IMR-90 (cell line): ENCODE measurements at regions not wholly inside any gene's neighbourhood (a gene's known extent, or its start where the extent isn't known, plus 50 kb on each side); places are given as distances from the start of the nearest gene placed in this dataset.

Source experiments
- ATAC-seq: fragments of 200-7000 bp; cut with Tn5 transposase; 2 replicates; pipeline ENCODE4 v1.9.1; 2020; ENCODE audit warnings: low read depth, mild to moderate bottlenecking, moderate library complexity
- BruUV-seq: library from RNA; stranded (reverse); fragments of 400-500 nt; replicated peaks from 2 replicates; lab custom pipeline; 2021; lab: Mats Ljungman, UMichigan
- CTCF ChIA-PET: fragments of 300-600 bp; formaldehyde crosslinking; extraction: SDS; loops from one replicate; lab custom pipeline; 2021; ENCODE audit warnings: antibody characterized with exemption; lab: Yijun Ruan, JAX
- POLR2A ChIA-PET: fragments of 300-600 bp; sonication (Branson Sonifier 250); formaldehyde crosslinking; loops from one replicate; lab custom pipeline; 2022; ENCODE audit warnings: antibody characterized with exemption; ENCODE audit not compliant: unreplicated experiment; lab: Charles Lee
- DNase-seq: peaks from one replicate; pipeline ENCODE4 v3.0.0; 2013
- H2AFZ ChIP-seq: replicated peaks from 2 replicates; pipeline ENCODE3; 2013; ENCODE audit warnings: low read length, mild to moderate bottlenecking; ENCODE audit not compliant: poor library complexity
- H2AK5ac ChIP-seq: 2 replicates; pipeline ENCODE4 v1.6.1; 2013; ENCODE audit warnings: low read depth, low read length, inconsistent platforms
- H2AK9ac ChIP-seq: replicated peaks from 2 replicates; pipeline ENCODE3; 2013; ENCODE audit warnings: mild to moderate bottlenecking, low read depth, low read length, moderate library complexity; ENCODE audit not compliant: poor library complexity
- H2BK120ac ChIP-seq: 2 replicates; pipeline ENCODE4 v1.6.1; 2013; ENCODE audit warnings: low read depth, low read length, inconsistent platforms
- H2BK15ac ChIP-seq: 3 replicates; pipeline ENCODE4 v1.6.1; 2013; ENCODE audit warnings: low read depth, low read length, inconsistent platforms
- H2BK20ac ChIP-seq: 2 replicates; pipeline ENCODE4 v1.6.1; 2013; ENCODE audit warnings: low read depth, mild to moderate bottlenecking, inconsistent platforms, low read length, moderate library complexity
- H2BK5ac ChIP-seq: 2 replicates; pipeline ENCODE4 v1.6.1; 2013; ENCODE audit warnings: mild to moderate bottlenecking, low read depth, low read length, inconsistent platforms; ENCODE audit not compliant: poor library complexity, severe bottlenecking
- H3K14ac ChIP-seq: replicated peaks from 2 replicates; pipeline ENCODE4 v1.6.1; 2013; ENCODE audit warnings: low read depth, low read length, inconsistent platforms
- H3K18ac ChIP-seq: 2 replicates; pipeline ENCODE4 v1.6.1; 2013; ENCODE audit warnings: low read depth, low read length, control low read depth
- H3K23ac ChIP-seq: 2 replicates; pipeline ENCODE4 v1.6.1; 2013; ENCODE audit warnings: low read depth, low read length, inconsistent platforms
- H3K27ac ChIP-seq: 2 replicates; pipeline ENCODE4 v1.5.1; 2013; ENCODE audit warnings: mild to moderate bottlenecking, control low read depth, low read length; ENCODE audit not compliant: insufficient read depth
- H3K27me3 ChIP-seq: 2 replicates; pipeline ENCODE4 v1.6.1; 2013; ENCODE audit warnings: low read length; ENCODE audit not compliant: control insufficient read depth, insufficient read depth
- H3K36me3 ChIP-seq: 2 replicates; pipeline ENCODE4 v1.6.1; 2013; ENCODE audit warnings: low read length, mixed read lengths; ENCODE audit not compliant: control insufficient read depth, insufficient read depth
- H3K4ac ChIP-seq: 2 replicates; pipeline ENCODE4 v1.6.1; 2013; ENCODE audit warnings: low read depth, low read length, inconsistent platforms
- H3K4me1 ChIP-seq: 2 replicates; pipeline ENCODE4 v1.6.1; 2013; ENCODE audit warnings: low read length, mixed read lengths; ENCODE audit not compliant: control insufficient read depth, insufficient read depth
- H3K4me2 ChIP-seq: 2 replicates; pipeline ENCODE4 v1.6.1; 2013; ENCODE audit warnings: low read depth, mild to moderate bottlenecking, control low read depth, low read length, moderate library complexity
- H3K4me3 ChIP-seq: 2 replicates; pipeline ENCODE4 v1.5.1; 2013; ENCODE audit warnings: low read depth, mild to moderate bottlenecking, control low read depth, low read length, moderate library complexity; ENCODE audit not compliant: insufficient read depth
- H3K56ac ChIP-seq: 2 replicates; pipeline ENCODE4 v1.6.1; 2013; ENCODE audit warnings: low read length, inconsistent platforms; ENCODE audit not compliant: insufficient read depth; ENCODE audit errors: extremely low read depth
- H3K79me1 ChIP-seq, 2 experiments: 2 replicates each; pipeline ENCODE4 v1.6.1; 2013; ENCODE audit warnings: low read length in 2 of 2, inconsistent platforms in 1 of 2, low read depth in 1 of 2
- H3K9ac ChIP-seq: 2 replicates; pipeline ENCODE4 v1.6.1; 2013; ENCODE audit warnings: low read depth, low read length, control low read depth
- H3K9me1 ChIP-seq: 2 replicates; pipeline ENCODE4 v1.6.1; 2013; ENCODE audit warnings: low read length, inconsistent platforms; ENCODE audit not compliant: insufficient read depth
- H3K9me3 ChIP-seq: 2 replicates; pipeline ENCODE4 v1.6.1; 2013; ENCODE audit warnings: low read length; ENCODE audit not compliant: control insufficient read depth, insufficient read depth
- H4K20me1 ChIP-seq: 2 replicates; pipeline ENCODE4 v1.6.1; 2013; ENCODE audit warnings: low read length, inconsistent platforms; ENCODE audit not compliant: insufficient read depth
- H4K5ac ChIP-seq: 2 replicates; pipeline ENCODE4 v1.6.1; 2013; ENCODE audit warnings: mild to moderate bottlenecking, low read depth, low read length, control low read depth
- H4K8ac ChIP-seq, 2 experiments: 2 replicates each; pipeline ENCODE4 v1.6.1; 2013; ENCODE audit warnings: low read depth in 2 of 2, low read length in 2 of 2, control low read depth in 1 of 2, inconsistent platforms in 1 of 2
- H4K91ac ChIP-seq: 2 replicates; pipeline ENCODE4 v1.6.1; 2013; ENCODE audit warnings: low read depth, low read length, inconsistent platforms; ENCODE audit not compliant: insufficient read depth
- BHLHE40 ChIP-seq: fragments of 150-350 bp; IDR thresholded peaks from 2 replicates; pipeline ENCODE4 v1.6.1; 2016; ENCODE audit warnings: mild to moderate bottlenecking, low read depth, low read length
- CEBPB ChIP-seq: IDR thresholded peaks from 2 replicates; pipeline ENCODE4 v1.6.1; 2012; ENCODE audit warnings: low read depth, low read length, improper control_type of control experiment
- CHD1 ChIP-seq: IDR thresholded peaks from 2 replicates; pipeline ENCODE4 v1.6.1; 2012; ENCODE audit warnings: low read depth, low read length, improper control_type of control experiment
- ELK1 ChIP-seq: fragments of 150-350 bp; IDR thresholded peaks from 2 replicates; pipeline ENCODE4 v1.6.1; 2016; ENCODE audit warnings: low read depth, mild to moderate bottlenecking, low read length, moderate library complexity, borderline replicate concordance
- FOS ChIP-seq: fragments of 150-350 bp; IDR thresholded peaks from 2 replicates; pipeline ENCODE4 v1.6.1; 2016; ENCODE audit warnings: low read depth, low read length
- MAFK ChIP-seq: IDR thresholded peaks from 2 replicates; pipeline ENCODE4 v1.6.1; 2012; ENCODE audit warnings: low read depth, low read length, improper control_type of control experiment
- MAZ ChIP-seq: IDR thresholded peaks from 2 replicates; pipeline ENCODE4 v1.6.1; 2012; ENCODE audit warnings: low read depth, mild to moderate bottlenecking, low read length, improper control_type of control experiment, moderate library complexity, borderline replicate concordance
- MXI1 ChIP-seq: IDR thresholded peaks from 2 replicates; pipeline ENCODE4 v1.6.1; 2012; ENCODE audit warnings: low read depth, mild to moderate bottlenecking, low read length, moderate library complexity, borderline replicate concordance
- NFE2L2 ChIP-seq: fragments of 150-350 bp; IDR thresholded peaks from 2 replicates; pipeline ENCODE4 v1.6.1; 2016; ENCODE audit warnings: low read depth, mild to moderate bottlenecking, low read length
- POLR2A ChIP-seq: IDR thresholded peaks from 2 replicates; pipeline ENCODE4 v1.6.1; 2012; ENCODE audit warnings: mild to moderate bottlenecking, low read depth, low read length
- RAD21 ChIP-seq: IDR thresholded peaks from 2 replicates; pipeline ENCODE4 v1.6.1; 2012; ENCODE audit warnings: low read length, improper control_type of control experiment
- RCOR1 ChIP-seq: IDR thresholded peaks from 2 replicates; pipeline ENCODE4 v1.6.1; 2012; ENCODE audit warnings: mild to moderate bottlenecking, low read length, improper control_type of control experiment; ENCODE audit not compliant: insufficient replicate concordance
- RFX5 ChIP-seq: IDR thresholded peaks from 2 replicates; pipeline ENCODE4 v1.8.0; 2012; ENCODE audit warnings: low read depth, mild to moderate bottlenecking, low read length, moderate library complexity
- SMC3 ChIP-seq: fragments of 150-350 bp; IDR thresholded peaks from 2 replicates; pipeline ENCODE4 v1.6.1; 2016; ENCODE audit warnings: low read depth, mild to moderate bottlenecking, antibody characterized with exemption, low read length, moderate library complexity
- USF2 ChIP-seq: fragments of 150-350 bp; IDR thresholded peaks from 2 replicates; pipeline ENCODE4 v1.6.1; 2017; ENCODE audit warnings: mild to moderate bottlenecking, antibody characterized with exemption, low read length, low read depth
- whole genome bisulfite sequencing, 2 experiments: methylation state at CpG; one replicate each; pipeline versions ENCODE4 v1.1.5 to v1.1.7; 2013; ENCODE audit warnings: missing lambda C conversion rate in 2 of 2; ENCODE audit not compliant: insufficient read length in 1 of 2; ENCODE audit errors: extremely low coverage in 2 of 2; 5-methylcytosine and 5-hydroxymethylcytosine counted together
- dilution Hi-C: fragments of 300-500 bp; cut with HindIII; formaldehyde crosslinking; loops from one replicate; pipeline ENCODE4 v1.14.3; 2018; ENCODE audit warnings: low sequenced_read_pairs; ENCODE audit not compliant: unreplicated experiment
- in situ Hi-C: fragments of 300-500 bp; cut with MboI; formaldehyde crosslinking; loops from 3 replicates; pipeline ENCODE4 v1.14.3; 2019; ENCODE audit warnings: low sequenced_read_pairs, inconsistent platforms, mixed read lengths
- intact Hi-C: fragments of 100-400 bp; cut with micrococcal nuclease; formaldehyde crosslinking; loops from 2 replicates; pipeline ENCODE4 v1.10.0; 2022

GRCh38 chr6:130661077-130661476 lies 166.1 kb upstream of the SMLR1 start:
- CTCF ChIA-PET = no interaction called here
- Histone ChIP-seq H3K9ac (no peak overlapping the region), H4K20me1 (no peaks in the 10 kb centered on the region), H3K9me1 (no peaks in the 10 kb centered on the region), H2BK15ac (no peak overlapping the region), H3K4me2 (no peak overlapping the region), H3K14ac (no peak overlapping the region), H3K79me1 (no peaks in the 10 kb centered on the region), H3K4me1 (no peaks in the 10 kb centered on the region), H3K23ac (no peak overlapping the region), H2AK9ac (no peak overlapping the region), H3K27ac (no peak overlapping the region), H4K91ac (no peak overlapping the region), H3K36me3 (no peaks in the 10 kb centered on the region), H2BK5ac (no peak overlapping the region), H2BK20ac (no peak overlapping the region), H3K9me3 (no peaks in the 10 kb centered on the region), H4K8ac (no peak overlapping the region), H4K5ac (no peak overlapping the region), H2BK120ac (no peak overlapping the region), H3K4ac (no peak overlapping the region), H3K4me3 (no peak overlapping the region), H3K27me3 (no peaks in the 10 kb centered on the region), H3K18ac (no peak overlapping the region), H2AK5ac (no peak overlapping the region), H2AFZ (no peak overlapping the region), H3K56ac (no peak overlapping the region)
- in situ Hi-C loops (no loop called here), dilution Hi-C loops (no loop called here), intact Hi-C loops (no loop called here)
- POLR2A ChIA-PET = interaction anchor here (0.7 kb wide), 1 partner anchor 305 kb away, joined by 3 read pairs; no protein-coding TSS in a partner anchor
- DNase-seq (no peak), ATAC-seq (no peak)
- WGBS, 2 experiments = 60% methylated on average over 2 of the region's 4 CpGs; no CpG with 5 or more reads in 1 of the 2 experiments
- TF ChIP-seq FOS (no peak), BHLHE40 (no peak), RFX5 (no peak), USF2 (no peak), ELK1 (no peak), RAD21 (no peak), CHD1 (no peak), RCOR1 (no peak), MAFK (no peak), POLR2A (no peak), MXI1 (no peak), SMC3 (no peak), MAZ (no peak), CEBPB (no peak), NFE2L2 (no peak)
- no TSS peak for BruUV-seq
